Thyroid gland (tissue), 4 donors: ENCODE measurements at regions not wholly inside any gene's neighbourhood (a gene's known extent, or its start where the extent isn't known, plus 50 kb on each side); places are given as distances from the start of the nearest gene placed in this dataset.

Experiments used
- CTCF ChIP-seq, 6 experiments: fragments of 200-600 bp in 3 of 6; fragments of 450-650 bp in 3 of 6; sonication (generic) in 3 of 6; IDR thresholded peaks; one replicate each; pipeline ENCODE4 v1.5.1; 2016 to 2019; ENCODE audit warnings: antibody characterized with exemption in 6 of 6, mild to moderate bottlenecking in 2 of 6, inconsistent platforms in 1 of 6, moderate library complexity in 1 of 6
- POLR2A ChIP-seq, 2 donors: fragments of 450-650 bp; IDR thresholded peaks; one replicate each; pipeline ENCODE4 v1.6.1; 2017; ENCODE audit warnings: antibody characterized with exemption in 2 of 2, mild to moderate bottlenecking in 2 of 2, moderate library complexity in 1 of 2

GRCh38 chr5:111676466-111676865 is 80.5 kb downstream of the NREP start:
- TF ChIP-seq CTCF (IDR thresholded peaks at IDR 0.05) (no peak), POLR2A (IDR thresholded peaks at IDR 0.05) (no peak)
